BE2C (cell line): ENCODE measurements at regions not wholly inside any gene's neighbourhood (a gene's known extent, or its start where the extent isn't known, plus 50 kb on each side); places are given as distances from the start of the nearest gene placed in this dataset.

Experiments used
- DNase-seq: peaks from one replicate; pipeline ENCODE4 v3.0.0-alpha.2; 2020
- H3K27me3 ChIP-seq: fragments of 250-450 bp; sonication (Bioruptor Pico); 2 replicates; pipeline ENCODE4 v1.5.1; 2020; ENCODE audit warnings: mild to moderate bottlenecking
- H3K36me3 ChIP-seq: fragments of 250-450 bp; sonication (Bioruptor Pico); 2 replicates; pipeline ENCODE4 v1.5.1; 2020; ENCODE audit warnings: mild to moderate bottlenecking
- H3K4me1 ChIP-seq: fragments of 250-450 bp; sonication (Bioruptor Pico); 2 replicates; pipeline ENCODE4 v1.5.1; 2020
- H3K4me3 ChIP-seq: 2 replicates; pipeline ENCODE4 v1.5.1; 2011; ENCODE audit warnings: low read depth, low read length
- H3K9me3 ChIP-seq: fragments of 250-450 bp; sonication (Bioruptor Pico); 2 replicates; pipeline ENCODE4 v1.5.1; 2020
- CTCF ChIP-seq: IDR thresholded peaks from 2 replicates; pipeline ENCODE4 v1.5.1; 2012; ENCODE audit warnings: mild to moderate bottlenecking, low read depth, low read length

- no peak for DNase-seq
- H3K4me1 ChIP-seq = no peaks in the 10 kb centered on the region
- H3K27me3 ChIP-seq = no peaks in the 10 kb centered on the region
- no peak overlapping the region for H3K4me3 ChIP-seq
- H3K36me3 ChIP-seq = no peaks in the 10 kb centered on the region
- no peak for TF ChIP-seq CTCF
- no peaks in the 10 kb centered on the region for H3K9me3 ChIP-seq
Measured at GRCh38 chr15:38829086-38829485, 264.5 kb upstream of the RASGRP1 start.

- Histone ChIP-seq H3K27me3 (no peaks in the 10 kb centered on the region; the same call in 1 of the 2 replicates), H3K4me3 (no peak overlapping the region), H3K36me3 (no peaks in the 10 kb centered on the region), H3K9me3 (no peaks in the 10 kb centered on the region), H3K4me1 (no peaks in the 10 kb centered on the region)
- no peak for DNase-seq
- no peak for TF ChIP-seq CTCF
Measured at GRCh38 chr15:38842226-38842625, 277.6 kb upstream of the RASGRP1 start.

- no peak for DNase-seq
- Histone ChIP-seq H3K9me3 (no peaks in the 10 kb centered on the region), H3K27me3 (no peaks in the 10 kb centered on the region; the same call in 1 of the 2 replicates), H3K4me1 (no peaks in the 10 kb centered on the region), H3K4me3 (no peak overlapping the region), H3K36me3 (no peaks in the 10 kb centered on the region)
- no peak for TF ChIP-seq CTCF
Measured at GRCh38 chr15:38843051-38843501, 278.5 kb upstream of the RASGRP1 start.

- H3K4me3 ChIP-seq = no peak overlapping the region
- no peaks in the 10 kb centered on the region for H3K4me1 ChIP-seq
- DNase-seq = no peak
- no peaks in the 10 kb centered on the region for H3K36me3 ChIP-seq
- no peak for TF ChIP-seq CTCF
- no peaks in the 10 kb centered on the region for H3K9me3 ChIP-seq
- no peaks in the 10 kb centered on the region; the same call in 1 of the 2 replicates for H3K27me3 ChIP-seq
Measured at GRCh38 chr15:38843736-38844590, 279.3 kb upstream of the RASGRP1 start.

- Histone ChIP-seq H3K27me3 (no peaks in the 10 kb centered on the region; the same call in 1 of the 2 replicates), H3K9me3 (no peaks in the 10 kb centered on the region), H3K4me1 (no peaks in the 10 kb centered on the region), H3K36me3 (no peaks in the 10 kb centered on the region), H3K4me3 (no peak overlapping the region)
- TF ChIP-seq CTCF = no peak
- no peak for DNase-seq
Measured at GRCh38 chr15:38844736-38845135, 280.1 kb upstream of the RASGRP1 start.

- H3K9me3 ChIP-seq = no peaks in the 10 kb centered on the region
- no peaks in the 10 kb centered on the region for H3K36me3 ChIP-seq
- H3K4me3 ChIP-seq = no peak overlapping the region
- H3K27me3 ChIP-seq = no peaks in the 10 kb centered on the region; the same call in 1 of the 2 replicates
- TF ChIP-seq CTCF = no peak
- no peak for DNase-seq
- H3K4me1 ChIP-seq = no peaks in the 10 kb centered on the region
Measured at GRCh38 chr15:38846346-38846745, 281.7 kb upstream of the RASGRP1 start.
